ENCODE measurements at regions not wholly inside any gene's neighbourhood (a gene's known extent, or its start where the extent isn't known, plus 50 kb on each side); places are given as distances from the start of the nearest gene placed in this dataset.
A peak's percentile ranks its signal among the peaks of the same experiment; 100 is the strongest.
"Not testable (repeated sequence)": the region's sequence is repeated elsewhere in the genome, so short reads cannot be mapped to it uniquely, and the experiment has no call there.

DNA sequence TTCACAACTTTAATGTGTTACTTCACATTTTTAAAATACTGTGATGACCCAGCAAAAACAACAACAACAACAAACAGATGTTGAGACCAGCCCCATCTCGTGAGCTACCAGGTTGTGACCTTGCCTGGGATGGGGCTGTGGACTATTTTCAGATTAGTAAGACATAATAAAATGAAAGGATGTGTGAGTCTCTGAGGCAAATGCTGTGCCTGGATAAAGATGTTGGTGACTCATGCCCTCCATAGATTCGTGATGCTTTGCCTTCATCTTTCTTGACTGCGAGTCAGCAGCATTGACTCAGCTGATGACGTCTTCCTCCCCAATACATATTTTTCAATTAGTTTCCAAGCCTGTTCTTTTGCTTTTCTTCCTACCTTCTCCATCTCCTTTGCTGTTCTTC, 453.0 kb upstream of the CFAP20DC start:
- peak; percentile 90 for DNase-seq (ENCODE audit: low spot score)

DNA sequence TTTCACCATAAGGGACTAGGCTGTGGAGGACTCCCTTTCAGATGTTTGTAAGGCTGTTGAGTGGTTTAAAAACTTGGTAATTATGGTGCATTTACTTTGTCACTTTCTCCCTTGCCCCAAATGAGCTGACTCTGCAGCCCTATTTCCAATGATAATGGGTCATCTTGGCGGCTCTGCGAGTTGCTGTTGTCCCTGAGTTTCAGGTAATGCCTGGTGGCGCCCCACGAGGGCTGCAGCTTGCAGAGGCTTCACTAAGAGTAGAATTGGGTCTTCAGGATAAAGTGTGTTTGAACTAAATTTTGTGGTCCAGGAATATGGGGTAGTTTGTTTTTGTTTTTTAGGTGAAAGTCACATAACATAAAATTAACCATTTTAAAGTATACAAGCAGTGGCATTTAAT, 450.1 kb upstream of the CFAP20DC start:
- DNase-seq (ENCODE audit: low spot score) = no peak

DNA sequence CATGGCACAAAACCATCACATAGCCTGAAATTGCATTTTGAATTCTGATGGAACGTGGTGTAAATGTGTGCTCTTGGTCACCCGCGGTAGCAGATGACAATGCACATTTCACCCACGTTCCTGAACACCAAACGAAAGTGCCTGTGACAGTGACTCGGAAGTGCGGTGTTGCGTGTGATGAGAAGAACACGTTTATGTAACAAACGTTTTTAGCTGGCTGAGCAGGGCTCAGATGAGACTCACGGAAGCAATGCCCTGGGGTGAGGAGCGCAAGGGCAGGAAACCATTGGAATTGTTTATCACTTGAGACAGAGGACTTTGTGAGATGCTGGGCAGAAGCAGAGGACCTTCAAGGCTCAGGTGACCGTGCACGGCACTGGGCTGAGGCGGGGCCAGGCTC, 449.2 kb upstream of the CFAP20DC start:
- no peak for DNase-seq (ENCODE audit: low spot score)

DNA sequence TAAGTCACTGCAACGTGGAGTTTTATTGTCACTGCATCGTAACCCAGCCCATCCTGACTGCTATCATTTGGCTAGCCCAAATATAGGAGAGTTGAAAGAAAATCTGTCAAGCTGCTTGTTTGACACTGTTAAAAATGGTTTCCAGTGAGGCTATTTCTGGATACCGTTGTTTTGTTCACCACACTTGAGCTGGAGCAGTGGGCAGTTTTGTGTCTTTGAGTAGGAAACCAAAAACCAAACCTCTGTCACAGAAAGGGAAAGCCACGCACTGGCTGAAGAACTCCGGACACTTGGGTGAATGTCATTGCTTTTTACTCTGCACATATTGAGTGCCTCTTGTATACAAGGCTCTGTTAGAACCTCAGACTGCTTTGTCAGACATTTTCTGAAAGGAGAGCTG, 446.4 kb upstream of the CFAP20DC start:
- no peak for DNase-seq (ENCODE audit: low spot score)

DNA sequence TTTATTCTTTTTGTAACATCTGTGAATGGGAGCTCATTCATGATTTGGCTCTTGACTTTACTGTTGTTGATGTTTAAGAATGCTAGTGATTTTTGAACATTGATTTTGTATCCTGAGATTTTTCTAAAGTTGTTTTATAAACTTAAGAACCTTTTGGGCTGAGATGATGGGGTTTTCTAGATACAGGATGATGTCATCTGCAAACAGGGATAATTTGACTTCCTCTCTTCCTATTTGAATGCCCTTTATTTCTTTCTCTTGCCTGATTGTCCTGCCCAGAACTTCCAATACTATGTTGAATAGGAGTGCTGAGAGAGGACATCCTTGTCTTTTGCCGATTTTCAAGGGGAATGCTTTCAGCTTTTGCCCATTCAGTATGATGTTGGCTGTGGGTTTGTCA, 445.1 kb upstream of the CFAP20DC start:
- DNase-seq (ENCODE audit: low spot score) = not testable (repeated sequence)

DNA sequence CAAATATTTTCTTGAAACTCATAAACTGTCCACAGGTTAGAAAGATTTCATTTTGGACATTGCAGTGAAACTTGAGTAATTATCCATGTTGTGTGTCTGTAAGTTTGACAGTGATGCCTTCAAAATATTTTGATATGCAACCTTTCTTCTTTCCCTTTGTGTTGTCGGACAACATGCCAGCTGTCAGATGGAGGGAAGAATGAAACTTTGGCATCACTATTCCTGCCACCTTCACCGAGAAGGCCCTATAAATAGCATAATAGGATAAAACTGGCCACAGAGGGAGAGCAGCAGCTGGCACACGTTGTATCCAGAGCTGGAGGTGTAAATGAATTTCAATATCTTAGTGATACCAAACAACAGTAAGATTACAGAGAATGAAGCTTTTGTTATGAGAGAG, 436.7 kb upstream of the CFAP20DC start:
- DNase-seq (ENCODE audit: low spot score) = no peak

DNA sequence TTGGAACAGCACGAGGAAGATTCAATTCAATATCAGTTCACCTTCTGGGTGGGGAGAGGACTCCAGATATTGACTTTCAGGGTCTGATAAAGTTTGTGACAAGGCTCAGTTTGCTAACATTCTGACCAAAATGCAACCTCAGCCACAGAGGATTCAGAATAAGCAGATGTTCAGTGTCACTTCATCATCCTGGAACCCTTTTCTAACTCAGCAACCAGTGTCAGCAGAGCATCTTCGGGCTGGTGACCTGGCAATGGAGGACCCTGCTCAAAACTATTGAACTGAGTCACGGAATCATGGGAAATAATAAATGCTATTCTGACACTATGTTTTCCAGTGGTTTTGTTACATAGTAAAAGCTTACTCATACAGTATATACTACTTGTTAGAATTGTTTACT, 433.4 kb upstream of the CFAP20DC start:
- no peak for DNase-seq (ENCODE audit: low spot score)

DNA sequence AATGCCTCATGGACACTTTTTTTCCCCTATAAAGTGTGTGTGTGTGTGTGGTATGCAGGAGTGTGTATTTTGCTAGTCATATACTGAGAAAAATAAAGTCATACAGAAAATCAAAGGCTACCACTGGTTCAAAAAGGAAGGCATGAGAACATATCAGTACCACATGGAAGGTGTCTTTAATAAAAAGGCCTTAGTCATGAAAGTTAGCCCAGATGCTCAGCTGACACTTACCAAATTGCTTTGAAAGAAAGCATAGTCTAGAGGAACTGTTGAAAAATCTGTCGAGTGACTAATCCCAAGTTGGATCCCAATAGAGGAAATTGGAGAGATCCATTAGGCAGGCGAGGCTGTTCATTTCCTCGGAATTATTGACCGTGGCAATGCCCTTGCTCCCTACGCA, 432.9 kb upstream of the CFAP20DC start:
- peak; percentile 44 for DNase-seq (ENCODE audit: low spot score)

DNA sequence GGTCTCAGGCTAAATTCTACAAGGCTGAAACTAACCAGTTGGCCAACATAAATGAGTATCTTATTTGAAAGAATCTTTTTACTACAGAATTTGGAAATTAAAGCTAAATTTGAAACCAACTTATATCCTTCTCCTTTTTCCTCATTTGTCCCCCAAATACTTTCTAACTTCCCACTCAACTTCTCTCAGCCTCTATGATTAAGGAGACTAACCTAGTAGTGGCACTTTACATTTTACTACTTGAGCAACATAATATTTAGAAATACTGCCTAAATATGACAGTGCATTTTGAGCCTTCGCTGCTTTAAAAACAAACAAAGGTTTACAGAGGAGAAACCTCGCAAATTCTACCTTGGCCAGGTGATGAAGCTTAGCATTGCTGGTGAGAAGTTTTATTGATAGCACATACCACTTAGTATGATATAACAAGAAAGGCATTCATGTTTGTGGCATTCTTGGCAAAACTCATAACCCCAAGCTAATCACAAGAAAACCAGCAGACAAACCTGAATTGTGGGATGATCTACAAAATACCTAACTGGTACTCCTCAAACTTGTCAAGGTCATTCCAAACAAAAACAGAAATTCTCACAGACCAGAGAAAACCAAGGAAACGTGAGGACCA, 432.1 kb upstream of the CFAP20DC start:
- DNase-seq (ENCODE audit: low spot score) = no peak

DNA sequence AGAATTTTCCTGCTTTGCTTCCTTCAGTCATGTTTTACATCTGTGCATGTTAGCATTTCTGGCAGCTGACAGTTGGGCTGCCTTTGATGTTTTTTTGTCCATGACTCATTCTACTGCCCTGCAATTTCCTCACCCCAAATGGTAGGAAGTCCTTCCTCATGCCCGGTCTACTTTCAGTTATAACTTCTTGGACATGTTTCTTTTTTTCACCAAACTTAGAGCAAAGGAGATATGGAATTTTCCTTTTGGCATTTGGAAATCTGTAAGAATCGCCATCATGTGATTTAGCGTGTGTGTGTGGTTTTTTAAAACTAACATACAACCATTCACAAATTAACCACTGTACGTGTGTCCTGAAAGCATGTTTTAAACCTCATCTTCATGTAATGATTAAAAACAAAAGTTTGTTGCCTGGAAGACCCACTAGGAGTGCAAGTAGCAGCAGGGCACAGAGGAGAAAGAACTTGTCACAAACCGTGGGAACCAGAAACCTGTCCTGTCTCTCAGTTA, 430.7 kb upstream of the CFAP20DC start:
- peak; percentile 82 for DNase-seq (ENCODE audit: low spot score)

DNA sequence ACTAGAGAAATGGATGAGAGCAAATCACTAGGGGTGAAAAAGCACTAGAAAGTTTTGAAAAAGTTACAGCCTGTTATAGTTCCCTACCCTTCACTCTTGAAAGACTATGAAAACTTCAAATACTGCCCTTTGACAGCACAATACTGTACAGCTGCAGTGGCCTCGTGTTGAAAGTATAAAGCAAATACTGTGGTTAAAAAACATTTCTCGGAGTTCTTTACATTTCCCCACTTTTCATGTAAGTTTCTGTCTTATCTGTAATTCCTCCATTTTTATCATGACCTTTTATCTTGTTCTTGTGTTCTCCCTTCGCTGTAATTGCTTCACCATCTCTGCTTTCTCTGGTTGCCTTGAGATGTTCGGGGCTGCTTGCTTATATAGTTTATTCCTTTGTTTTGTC, 423.8 kb upstream of the CFAP20DC start:
- no peak for DNase-seq (ENCODE audit: low spot score)

DNA sequence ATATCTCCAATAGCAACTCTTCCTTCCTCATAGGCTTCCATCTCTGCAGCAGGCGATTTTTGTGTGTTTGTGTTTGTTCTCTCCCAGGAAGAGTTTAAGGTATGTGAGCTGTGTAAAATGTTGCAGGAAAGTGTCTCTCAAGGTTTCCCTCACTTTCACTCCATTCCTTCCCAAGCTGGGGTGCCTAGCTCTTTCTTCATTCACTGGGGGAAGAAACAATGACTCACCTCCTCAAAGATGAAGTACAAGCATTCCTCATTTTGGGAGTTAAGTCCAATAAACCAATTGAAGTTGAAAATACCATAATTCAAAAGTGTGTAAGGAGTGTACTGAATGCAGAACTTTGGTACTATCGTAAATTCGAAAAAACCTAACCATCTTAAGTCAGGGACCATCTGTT, 422.7 kb upstream of the CFAP20DC start:
- DNase-seq (ENCODE audit: low spot score) = peak; percentile 28

DNA sequence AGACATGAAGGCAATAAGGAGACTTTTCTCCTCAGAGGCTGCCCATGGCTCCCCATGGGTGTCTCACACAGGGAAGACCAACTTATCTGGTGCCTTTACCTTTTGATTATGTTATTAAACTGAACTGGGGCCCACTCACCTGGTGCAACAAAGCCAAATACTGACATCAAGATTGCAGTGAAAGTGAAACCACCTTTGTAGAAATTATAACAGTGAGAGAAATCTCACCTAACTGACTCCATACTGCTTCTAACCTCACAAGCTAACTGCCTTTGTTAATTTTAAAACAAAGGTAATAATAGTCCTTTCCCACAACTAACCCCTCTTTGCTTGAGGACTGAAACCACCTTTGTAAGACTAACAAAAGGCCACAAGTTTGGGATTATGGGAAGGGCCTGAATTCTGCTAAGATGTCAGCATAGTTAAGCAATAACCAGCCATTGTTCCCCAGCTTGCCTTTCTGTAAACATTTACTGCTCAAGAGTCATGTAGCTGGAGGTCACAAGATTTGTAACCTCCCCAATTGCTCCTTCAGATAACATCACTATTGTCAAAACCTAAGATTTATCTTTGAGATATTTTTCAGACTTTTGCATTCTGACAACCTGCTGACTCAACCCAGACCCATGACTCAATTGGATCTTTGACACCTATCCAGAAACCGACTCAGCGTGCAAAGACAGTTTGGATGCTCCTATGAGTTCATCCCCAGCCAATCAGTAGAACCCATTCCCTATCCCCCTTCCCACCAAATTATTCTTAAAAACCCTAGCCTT, 420.3 kb upstream of the CFAP20DC start:
- DNase-seq (ENCODE audit: low spot score) = peak; percentile 14

DNA sequence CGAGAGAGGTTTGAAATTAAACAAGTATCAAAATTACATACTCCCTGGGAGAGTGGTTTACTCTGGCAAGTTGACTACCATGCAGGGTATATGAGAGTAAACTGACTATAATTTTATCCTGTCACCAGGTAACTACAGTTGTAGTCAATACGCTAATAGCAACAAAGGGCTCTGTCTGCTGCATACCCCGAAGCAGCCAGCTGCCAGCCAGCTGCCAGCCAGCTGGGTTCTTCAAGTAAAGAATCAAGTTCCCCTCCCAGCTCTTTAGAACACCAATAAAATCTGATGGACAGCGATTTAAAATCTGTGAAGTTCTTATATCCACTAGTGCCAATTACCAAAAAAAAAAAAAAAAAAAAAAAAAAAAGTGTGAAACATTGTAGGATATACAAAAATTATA, 417.7 kb upstream of the CFAP20DC start:
- DNase-seq (ENCODE audit: low spot score) = no peak

DNA sequence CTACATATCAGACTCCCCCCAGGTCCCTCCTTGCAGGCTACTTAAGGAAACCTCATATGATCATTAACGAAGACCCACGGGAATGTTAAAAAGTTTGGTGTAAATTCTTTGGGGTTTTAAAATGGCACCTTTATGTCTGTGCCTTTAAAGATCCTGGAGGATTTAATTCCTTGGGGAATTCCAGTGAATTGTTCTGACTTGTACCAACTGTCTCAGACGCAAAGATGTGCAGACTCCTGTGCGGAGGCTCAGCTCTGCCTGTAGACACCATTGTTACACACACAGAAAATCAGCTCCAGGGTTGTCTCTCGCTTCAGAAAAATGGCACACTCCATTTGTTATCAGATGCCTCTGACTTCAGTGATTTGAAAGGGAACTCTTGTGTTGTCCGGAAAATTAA, 414.4 kb upstream of the CFAP20DC start:
- DNase-seq (ENCODE audit: low spot score) = no peak

DNA sequence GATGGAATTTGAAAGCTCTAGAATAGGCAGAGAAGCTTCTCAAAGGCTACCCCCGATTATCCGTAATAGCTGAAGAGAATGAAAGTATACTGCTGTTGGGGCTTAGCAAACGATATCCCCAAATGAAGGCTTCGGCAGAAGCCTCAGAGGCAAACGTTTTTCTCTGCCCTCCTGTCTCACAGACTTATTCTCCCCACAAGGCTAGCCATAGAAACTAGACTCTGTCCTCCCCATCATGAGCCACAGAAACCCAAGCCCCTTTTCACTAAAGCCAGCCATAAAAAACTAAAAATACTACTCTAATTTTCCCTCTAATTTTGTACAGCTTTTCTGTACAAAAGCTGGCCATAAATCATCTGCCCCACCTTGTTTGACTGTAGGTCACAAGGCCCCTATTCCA, 413.4 kb upstream of the CFAP20DC start:
- DNase-seq (ENCODE audit: low spot score) = no peak

DNA sequence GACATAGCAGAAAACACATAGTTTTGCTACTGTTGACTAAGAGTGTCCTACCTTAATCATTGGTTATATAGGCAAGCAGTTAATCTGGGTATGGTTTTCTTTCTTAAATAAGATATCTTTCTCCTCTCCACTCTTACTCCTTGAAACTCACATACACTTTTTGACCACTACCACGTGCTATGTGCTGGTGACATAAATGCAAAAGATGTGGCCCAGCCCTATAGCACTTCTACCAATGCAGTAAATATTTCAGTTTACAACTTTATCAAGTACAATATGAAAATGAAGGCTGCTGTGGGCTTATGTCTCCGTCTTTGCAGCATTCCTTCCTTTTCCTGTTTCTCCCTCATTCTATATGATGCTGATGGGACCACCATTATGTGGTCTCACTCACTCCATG, 410.2 kb upstream of the CFAP20DC start:
- no peak for DNase-seq (ENCODE audit: low spot score)

DNA sequence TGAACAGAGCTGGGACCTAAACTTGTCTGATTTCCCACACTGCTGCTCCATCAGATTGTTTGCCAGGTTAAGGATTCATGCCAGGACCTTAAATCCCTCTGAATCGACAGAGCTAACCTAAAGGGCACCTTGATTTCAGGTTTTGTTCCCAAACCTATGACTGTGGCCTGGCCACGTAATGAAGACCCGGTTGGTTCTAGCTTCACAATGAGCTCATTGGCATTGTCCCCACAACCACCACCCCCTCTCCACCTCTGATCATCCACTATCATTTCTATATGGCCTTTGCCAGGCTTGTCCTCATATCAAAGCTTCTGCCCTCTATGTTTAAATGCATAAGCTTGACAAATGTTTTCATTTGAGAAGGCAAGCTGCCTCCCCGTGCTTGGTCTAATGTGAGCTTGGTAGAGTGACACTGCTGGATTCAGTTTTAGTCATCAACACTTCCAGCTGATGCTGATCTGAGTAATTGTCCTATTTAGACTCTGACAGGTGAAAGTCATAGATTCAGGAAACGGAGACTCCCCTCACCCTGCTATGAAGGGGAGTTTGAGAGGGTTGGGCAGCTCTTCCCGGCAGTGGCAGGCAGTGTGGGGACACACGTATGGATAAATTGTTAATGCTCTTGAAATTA, 407.1 kb upstream of the CFAP20DC start:
- no peak for DNase-seq (ENCODE audit: low spot score)

DNA sequence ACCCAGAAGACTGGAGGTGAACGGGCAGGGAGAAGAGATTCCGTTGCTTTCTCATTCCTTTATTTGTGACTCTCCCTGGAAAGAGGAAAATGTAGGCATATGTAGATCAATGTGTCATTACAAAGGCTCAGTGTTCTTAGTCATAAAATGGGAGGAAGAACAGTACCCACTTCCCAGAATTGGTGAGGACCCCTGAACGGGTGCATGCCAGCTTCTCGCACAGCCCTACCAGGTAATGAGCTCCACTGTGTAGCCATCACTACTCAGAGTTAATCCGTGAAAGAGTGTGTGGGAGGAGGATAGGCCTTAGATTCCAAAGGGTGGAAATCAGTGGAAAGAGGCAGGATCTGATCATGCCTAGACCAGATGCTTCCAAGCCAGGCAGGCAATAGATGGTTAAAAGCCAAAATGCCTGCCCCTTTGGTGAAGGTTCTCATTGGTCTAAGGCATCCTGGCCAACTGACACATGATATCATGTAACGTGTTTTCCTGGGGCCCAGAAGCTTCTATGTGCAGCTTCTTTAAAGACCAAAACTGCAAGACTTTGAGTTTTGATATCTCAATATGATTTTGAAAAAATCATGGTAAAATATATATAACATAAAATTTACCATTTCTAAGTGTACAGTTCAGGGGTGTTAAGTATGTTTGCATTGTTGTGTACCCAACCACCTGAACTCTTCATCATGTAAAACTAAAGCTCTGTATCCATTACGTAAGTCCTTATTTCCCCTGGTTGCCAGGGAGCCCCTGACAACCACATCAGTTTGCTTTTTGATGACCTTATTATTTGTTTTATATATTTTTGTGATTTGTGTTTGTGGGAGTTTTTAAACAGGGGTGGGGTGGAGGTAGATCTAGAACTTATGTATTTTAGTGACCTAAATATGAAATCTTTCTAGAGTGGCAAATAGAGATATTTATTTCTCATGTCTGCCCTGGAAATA, 402.2 kb upstream of the CFAP20DC start:
- peak; percentile 18 for DNase-seq (ENCODE audit: low spot score)

DNA sequence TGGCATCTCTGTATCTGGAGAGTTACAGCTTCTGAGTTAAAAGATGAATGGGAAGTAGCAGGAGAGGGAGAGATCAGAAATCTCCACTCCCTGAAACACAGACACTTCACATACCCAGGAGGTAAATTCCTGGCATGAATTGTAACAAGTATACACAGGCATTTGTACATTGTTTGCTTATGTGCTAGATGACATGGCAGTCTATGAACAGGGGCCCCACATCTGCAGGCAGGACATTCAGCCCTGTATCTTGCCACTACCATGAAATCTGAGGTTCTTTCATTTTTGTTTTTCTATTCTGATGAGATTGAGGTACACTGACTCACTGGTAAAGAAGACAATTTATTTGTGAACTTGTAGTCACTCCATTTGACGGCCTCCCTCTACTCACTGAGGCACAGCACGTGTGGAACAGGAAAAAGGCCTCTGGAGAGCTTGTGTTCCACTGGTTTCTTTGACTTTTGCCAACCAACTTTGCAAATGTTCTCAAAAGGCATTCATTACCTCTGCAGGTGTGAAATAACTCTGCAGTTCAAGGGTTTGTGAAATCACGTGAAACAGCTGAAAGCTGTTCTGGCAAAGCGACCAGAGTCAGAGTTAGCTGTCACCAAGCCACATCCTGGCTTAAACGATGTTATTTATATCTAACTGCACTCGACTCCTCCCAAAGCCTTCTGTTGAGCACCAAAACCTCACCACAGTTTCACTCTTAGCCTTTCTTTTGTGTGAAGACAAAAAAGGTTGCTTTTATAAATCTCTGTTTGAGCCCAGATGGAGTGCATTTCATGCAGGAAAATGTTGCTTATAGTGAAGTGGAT, 401.3 kb upstream of the CFAP20DC start:
- peak; percentile 23 for DNase-seq (ENCODE audit: low spot score)

DNA sequence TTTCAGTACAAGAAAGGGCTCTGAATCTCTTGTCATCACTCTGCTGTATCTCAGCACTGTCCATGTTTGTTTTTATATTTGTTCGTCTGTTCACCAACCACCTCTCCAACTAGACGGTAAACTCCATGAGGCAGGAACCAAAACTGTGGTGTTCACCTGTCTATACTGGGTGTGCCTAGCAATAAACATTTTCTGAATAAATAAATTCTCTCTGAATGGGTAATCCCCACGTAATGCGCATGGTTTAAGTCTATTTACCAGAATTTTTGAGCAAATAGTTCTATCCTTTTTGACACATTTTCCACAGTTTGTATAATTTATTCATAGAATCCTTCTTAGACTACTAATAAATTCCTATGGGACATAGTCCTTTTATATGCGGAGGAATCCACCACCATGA, 400.6 kb upstream of the CFAP20DC start:
- no peak for DNase-seq (ENCODE audit: low spot score)

Measured in AG20443 (cell line).